Neuron (in vitro differentiated cells): ENCODE measurements at regions not wholly inside any gene's neighbourhood (a gene's known extent, or its start where the extent isn't known, plus 50 kb on each side); places are given as distances from the start of the nearest gene placed in this dataset.

ENCODE experiments used
- H2AFZ ChIP-seq: one replicate; pipeline ENCODE4 v1.6.1; 2013; ENCODE audit warnings: low read depth, mild to moderate bottlenecking, inconsistent platforms, low read length, moderate library complexity
- H3K27me3 ChIP-seq: one replicate; pipeline ENCODE4 v1.6.1; 2013; ENCODE audit warnings: low read length; ENCODE audit not compliant: insufficient read depth
- H3K36me3 ChIP-seq: one replicate; pipeline ENCODE4 v1.6.1; 2013; ENCODE audit warnings: low read length; ENCODE audit not compliant: insufficient read depth
- H3K4me1 ChIP-seq: one replicate; pipeline ENCODE4 v1.6.1; 2013; ENCODE audit warnings: low read length; ENCODE audit not compliant: insufficient read depth
- H3K4me3 ChIP-seq: 2 replicates; pipeline ENCODE4 v1.5.1; 2013; ENCODE audit warnings: mild to moderate bottlenecking, low read length, moderate library complexity
- H3K9me3 ChIP-seq: one replicate; pipeline ENCODE4 v1.6.1; 2013; ENCODE audit warnings: low read length

GRCh38 chr15:97653896-97654295 lies 306.6 kb upstream of the ARRDC4 start:
- H3K27me3 ChIP-seq, result peaks cover 31% of the 10 kb centered on the region
- H3K36me3 ChIP-seq, result no peaks in the 10 kb centered on the region
- H2AFZ ChIP-seq, result no peak overlapping the region
- H3K4me1 ChIP-seq, result peaks cover 8% of the 10 kb centered on the region
- no peaks in the 10 kb centered on the region for H3K9me3 ChIP-seq
- H3K4me3 ChIP-seq, result no peak overlapping the region

GRCh38 chr15:97654481-97655076 lies 305.9 kb upstream of the ARRDC4 start:
- no peaks in the 10 kb centered on the region for H3K36me3 ChIP-seq
- peaks cover 8% of the 10 kb centered on the region for H3K4me1 ChIP-seq
- no peaks in the 10 kb centered on the region for H3K9me3 ChIP-seq
- H3K27me3 ChIP-seq, result peaks cover 31% of the 10 kb centered on the region
- H2AFZ ChIP-seq, result no peak overlapping the region
- no peak overlapping the region for H3K4me3 ChIP-seq

- Histone ChIP-seq H3K27me3 (no peaks in the 10 kb centered on the region), H3K9me3 (no peaks in the 10 kb centered on the region), H3K4me3 (no peak overlapping the region), H2AFZ (no peak overlapping the region), H3K4me1 (no peaks in the 10 kb centered on the region), H3K36me3 (no peaks in the 10 kb centered on the region)
Measured at GRCh38 chr15:97661796-97662195, 298.7 kb upstream of the ARRDC4 start.

DNA sequence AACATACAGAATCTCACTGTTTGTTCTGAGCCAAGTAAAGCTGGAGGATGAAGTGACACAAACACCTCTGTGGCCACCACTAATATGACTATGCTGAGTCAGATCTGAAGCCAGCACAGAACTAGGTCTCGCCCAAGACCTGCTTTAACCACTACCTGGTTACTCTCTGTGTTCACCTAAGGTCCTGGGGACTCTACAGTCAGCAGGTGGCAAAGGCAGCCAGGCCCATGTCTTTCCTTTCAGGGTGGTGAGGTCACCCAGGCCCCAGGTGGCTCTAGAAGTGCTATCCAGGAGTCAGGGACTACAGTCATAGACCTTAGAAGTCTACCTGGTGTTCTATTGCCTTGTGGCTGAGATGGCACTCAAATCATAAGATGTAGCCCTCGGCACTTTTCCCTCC lies 287.9 kb upstream of the ARRDC4 start:
- H3K36me3 ChIP-seq, result no peaks in the 10 kb centered on the region
- no peak overlapping the region for H3K4me3 ChIP-seq
- H3K4me1 ChIP-seq, result no peaks in the 10 kb centered on the region
- H2AFZ ChIP-seq, result no peak overlapping the region
- no peaks in the 10 kb centered on the region for H3K9me3 ChIP-seq
- H3K27me3 ChIP-seq, result no peaks in the 10 kb centered on the region

GRCh38 chr15:97678656-97679055 lies 281.8 kb upstream of the ARRDC4 start:
- Histone ChIP-seq H3K27me3 (no peaks in the 10 kb centered on the region), H2AFZ (no peak overlapping the region), H3K4me3 (no peak overlapping the region), H3K9me3 (no peaks in the 10 kb centered on the region), H3K4me1 (no peaks in the 10 kb centered on the region), H3K36me3 (no peaks in the 10 kb centered on the region)

DNA sequence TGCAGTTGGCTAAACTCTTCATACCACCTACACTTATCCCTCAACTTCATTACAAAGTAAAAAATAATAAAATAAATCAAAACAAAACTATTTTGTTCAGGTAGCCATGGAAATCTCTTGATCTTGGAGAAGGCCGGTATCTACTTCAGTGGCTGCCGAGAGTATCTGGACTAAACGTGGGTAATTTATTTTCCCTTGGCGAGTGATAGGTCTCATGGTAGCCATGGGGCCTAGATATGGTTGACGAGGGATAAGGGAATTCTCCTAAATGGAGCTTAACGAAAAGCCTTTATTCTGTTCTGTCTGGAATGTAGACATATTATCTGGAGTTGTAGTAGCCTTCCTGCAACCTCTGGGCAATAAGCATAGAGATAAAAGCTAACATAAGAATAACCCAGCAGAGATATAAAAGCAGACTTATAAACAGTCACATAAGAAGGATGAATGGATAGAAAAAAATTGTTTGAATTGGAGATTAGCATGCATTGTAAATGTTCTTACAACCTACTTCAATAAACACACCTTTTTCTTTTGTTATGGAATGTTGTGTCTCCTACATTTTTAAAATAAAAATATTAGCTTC lies 281.3 kb upstream of the ARRDC4 start:
- H2AFZ ChIP-seq, result no peak overlapping the region
- no peaks in the 10 kb centered on the region for H3K36me3 ChIP-seq
- H3K9me3 ChIP-seq, result no peaks in the 10 kb centered on the region
- no peak overlapping the region for H3K4me3 ChIP-seq
- H3K27me3 ChIP-seq, result no peaks in the 10 kb centered on the region
- no peaks in the 10 kb centered on the region for H3K4me1 ChIP-seq

GRCh38 chr15:97680606-97681220 lies 279.8 kb upstream of the ARRDC4 start:
- no peak overlapping the region for H2AFZ ChIP-seq
- no peaks in the 10 kb centered on the region for H3K4me1 ChIP-seq
- H3K4me3 ChIP-seq, result no peak overlapping the region
- no peaks in the 10 kb centered on the region for H3K36me3 ChIP-seq
- no peaks in the 10 kb centered on the region for H3K9me3 ChIP-seq
- no peaks in the 10 kb centered on the region for H3K27me3 ChIP-seq

GRCh38 chr15:97683831-97684230 lies 276.7 kb upstream of the ARRDC4 start:
- Histone ChIP-seq H2AFZ (no peak overlapping the region), H3K36me3 (no peaks in the 10 kb centered on the region), H3K4me3 (no peak overlapping the region), H3K4me1 (no peaks in the 10 kb centered on the region), H3K9me3 (no peaks in the 10 kb centered on the region), H3K27me3 (no peaks in the 10 kb centered on the region)

- H2AFZ ChIP-seq, result no peak overlapping the region
- no peaks in the 10 kb centered on the region for H3K4me1 ChIP-seq
- H3K4me3 ChIP-seq, result no peak overlapping the region
- H3K9me3 ChIP-seq, result no peaks in the 10 kb centered on the region
- no peaks in the 10 kb centered on the region for H3K27me3 ChIP-seq
- no peaks in the 10 kb centered on the region for H3K36me3 ChIP-seq
Measured at GRCh38 chr15:97684249-97684648, 276.3 kb upstream of the ARRDC4 start.

DNA sequence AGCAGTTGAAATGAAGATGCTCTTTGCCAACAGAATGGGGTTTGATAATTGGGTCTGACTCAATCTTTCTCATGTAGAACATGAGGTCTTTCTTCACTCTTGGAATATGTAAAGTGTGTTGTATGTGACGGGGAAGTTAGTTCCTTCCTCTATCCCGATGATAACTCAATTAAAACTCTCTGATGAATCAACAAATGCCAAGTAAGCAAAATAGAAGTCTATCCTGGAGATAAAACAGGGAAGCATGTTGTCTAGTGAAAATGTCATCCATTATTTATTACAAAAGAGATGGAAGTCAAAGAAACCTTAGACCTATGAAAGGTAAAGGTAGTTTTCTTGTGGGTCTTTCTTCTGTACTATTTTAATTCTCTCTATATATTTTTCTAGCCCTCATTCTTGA lies 274.2 kb upstream of the ARRDC4 start:
- no peaks in the 10 kb centered on the region for H3K4me1 ChIP-seq

GRCh38 chr15:97687654-97688053 lies 272.8 kb upstream of the ARRDC4 start:
- Histone ChIP-seq H3K4me1 (no peaks in the 10 kb centered on the region), H2AFZ (no peak overlapping the region), H3K4me3 (no peak overlapping the region), H3K9me3 (no peaks in the 10 kb centered on the region), H3K36me3 (no peaks in the 10 kb centered on the region), H3K27me3 (no peaks in the 10 kb centered on the region)

More for the DNA sequence above, 274.2 kb upstream of the ARRDC4 start:
- no peaks in the 10 kb centered on the region for H3K36me3 ChIP-seq
- no peaks in the 10 kb centered on the region for H3K27me3 ChIP-seq
- H3K4me3 ChIP-seq, result no peak overlapping the region
- H2AFZ ChIP-seq, result no peak overlapping the region
- H3K9me3 ChIP-seq, result no peaks in the 10 kb centered on the region

GRCh38 chr15:97688177-97688576 lies 272.3 kb upstream of the ARRDC4 start:
- Histone ChIP-seq H3K36me3 (no peaks in the 10 kb centered on the region), H3K27me3 (no peaks in the 10 kb centered on the region), H2AFZ (no peak overlapping the region), H3K4me1 (no peaks in the 10 kb centered on the region), H3K4me3 (no peak overlapping the region), H3K9me3 (no peaks in the 10 kb centered on the region)

DNA sequence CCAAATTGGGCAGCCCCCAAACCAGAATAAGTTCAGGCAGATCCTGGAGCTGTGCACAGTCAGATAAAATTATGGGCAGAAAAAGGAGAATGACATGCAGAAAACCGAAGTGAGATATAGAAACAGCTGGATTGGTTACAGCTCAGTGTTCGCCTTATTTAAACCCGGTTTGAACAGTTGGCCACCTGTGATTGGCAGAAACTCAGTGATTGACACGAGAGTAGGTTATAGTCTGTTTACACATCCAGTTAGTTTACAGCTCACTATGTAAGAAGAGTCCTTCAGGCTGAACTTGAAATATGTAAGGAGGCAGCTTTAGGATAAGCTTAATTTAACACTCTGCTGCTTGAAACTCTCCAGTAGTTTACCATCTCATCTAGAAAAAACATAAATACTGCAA lies 271.6 kb upstream of the ARRDC4 start:
- no peaks in the 10 kb centered on the region for H3K36me3 ChIP-seq
- H2AFZ ChIP-seq, result no peak overlapping the region
- H3K4me1 ChIP-seq, result no peaks in the 10 kb centered on the region
- no peaks in the 10 kb centered on the region for H3K27me3 ChIP-seq
- H3K9me3 ChIP-seq, result no peaks in the 10 kb centered on the region
- H3K4me3 ChIP-seq, result no peak overlapping the region

- no peaks in the 10 kb centered on the region for H3K36me3 ChIP-seq
- H3K27me3 ChIP-seq, result no peaks in the 10 kb centered on the region
- H3K4me3 ChIP-seq, result no peak overlapping the region
- H2AFZ ChIP-seq, result no peak overlapping the region
- H3K9me3 ChIP-seq, result no peaks in the 10 kb centered on the region
- H3K4me1 ChIP-seq, result no peaks in the 10 kb centered on the region
Measured at GRCh38 chr15:97691078-97691477, 269.4 kb upstream of the ARRDC4 start.
